ENCODE measurements at regions not wholly inside any gene's neighbourhood (a gene's known extent, or its start where the extent isn't known, plus 50 kb on each side); places are given as distances from the start of the nearest gene placed in this dataset.

- no peak overlapping the region for H3K4me3 ChIP-seq (replicated peaks in 1 of 3)
- H3K27me3 ChIP-seq = no peaks in the 10 kb centered on the region
- no peak overlapping the region for H3K27ac ChIP-seq
- 48 to 52% methylated on average over 2 of the region's 2 CpGs for WGBS, 2 donors
- no peaks in the 10 kb centered on the region for H3K9me3 ChIP-seq
- H3K4me1 ChIP-seq = no peaks in the 10 kb centered on the region
- no peak for DNase-seq
- TF ChIP-seq CTCF (IDR thresholded peaks at IDR 0.05) = no peak
- no peak for TF ChIP-seq POLR2A (IDR thresholded peaks at IDR 0.05)
- no peaks in the 10 kb centered on the region for H3K36me3 ChIP-seq
- intact Hi-C loops (cut with DNase I) = no loop called here
Measured at GRCh38 chr2:198440833-198441232, 636.4 kb downstream of the PLCL1 start.

- Histone ChIP-seq H3K9me3 (no peaks in the 10 kb centered on the region), H3K4me3 (replicated peaks in 1 of 3) (no peak overlapping the region), H3K27ac (no peak overlapping the region), H3K36me3 (no peaks in the 10 kb centered on the region), H3K27me3 (no peaks in the 10 kb centered on the region), H3K4me1 (no peaks in the 10 kb centered on the region)
- intact Hi-C loops (cut with DNase I) = no loop called here
- no peak for DNase-seq
- WGBS, 2 donors = 93 to 96% methylated on average over 1 of the region's 1 CpG
- TF ChIP-seq CTCF (IDR thresholded peaks at IDR 0.05) = no peak
- TF ChIP-seq POLR2A (IDR thresholded peaks at IDR 0.05) = no peak
Measured at GRCh38 chr2:198438331-198438730, 633.9 kb downstream of the PLCL1 start.

DNA sequence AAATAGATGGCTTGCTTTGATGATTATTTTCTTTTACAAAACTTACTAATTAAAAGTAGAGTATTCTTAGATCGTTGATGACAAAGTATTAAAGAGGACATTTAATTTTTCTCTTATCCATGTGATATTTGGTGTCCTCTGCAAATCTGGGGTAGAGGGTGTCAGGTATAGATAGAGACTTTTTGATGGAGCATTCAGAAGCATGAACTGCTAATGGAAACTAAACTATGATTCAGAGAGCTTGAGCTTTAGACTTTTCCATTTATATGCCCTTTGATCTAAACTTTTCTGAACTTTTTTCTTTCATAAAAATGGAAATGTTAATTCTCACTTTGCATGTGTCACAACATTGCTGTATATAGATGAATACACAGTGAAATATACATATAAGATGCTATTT lies 619.7 kb downstream of the PLCL1 start:
- Histone ChIP-seq H3K27ac (no peak overlapping the region), H3K36me3 (no peaks in the 10 kb centered on the region), H3K27me3 (no peaks in the 10 kb centered on the region), H3K9me3 (no peaks in the 10 kb centered on the region), H3K4me1 (no peaks in the 10 kb centered on the region), H3K4me3 (replicated peaks in 1 of 3) (no peak overlapping the region)
- intact Hi-C loops (cut with DNase I) = no loop called here
- TF ChIP-seq POLR2A (IDR thresholded peaks at IDR 0.05) (no peak), CTCF (IDR thresholded peaks at IDR 0.05) (no peak)
- no peak for DNase-seq
- WGBS, 2 donors = 82 to 83% methylated on average over 1 of the region's 1 CpG

DNA sequence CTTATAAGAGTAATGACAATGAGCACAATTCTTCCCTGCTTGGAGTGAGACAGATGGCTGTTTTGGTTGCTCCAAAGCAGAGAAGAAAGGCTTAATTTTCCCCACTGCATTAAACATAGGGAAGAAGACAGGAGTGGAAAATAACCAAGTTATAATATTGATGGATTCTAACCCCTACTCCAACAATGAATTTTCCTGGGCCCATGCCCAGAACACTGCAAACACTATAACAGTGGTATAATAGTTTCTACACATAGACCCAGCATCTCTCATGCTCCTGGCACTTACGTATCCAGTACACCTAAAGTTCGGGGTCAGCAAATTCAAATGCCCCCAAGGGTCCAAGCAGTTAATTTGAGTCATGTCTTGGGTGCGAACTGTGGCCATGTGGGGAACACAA lies 613.4 kb downstream of the PLCL1 start:
- H3K4me1 ChIP-seq = no peaks in the 10 kb centered on the region
- TF ChIP-seq CTCF (IDR thresholded peaks at IDR 0.05) (no peak), POLR2A (IDR thresholded peaks at IDR 0.05) (no peak)
- no peak overlapping the region for H3K4me3 ChIP-seq (replicated peaks in 1 of 3)
- H3K9me3 ChIP-seq = no peaks in the 10 kb centered on the region
- H3K27ac ChIP-seq = no peak overlapping the region
- DNase-seq = no peak
- WGBS, 2 donors = 81 to 92% methylated on average over 3 of the region's 3 CpGs
- intact Hi-C loops (cut with DNase I) = no loop called here
- H3K36me3 ChIP-seq = no peaks in the 10 kb centered on the region
- H3K27me3 ChIP-seq = no peaks in the 10 kb centered on the region

- 77 to 89% methylated on average over 2 of the region's 2 CpGs for WGBS, 2 donors
- H3K9me3 ChIP-seq = no peaks in the 10 kb centered on the region
- DNase-seq = no peak
- H3K36me3 ChIP-seq = no peaks in the 10 kb centered on the region
- no peaks in the 10 kb centered on the region for H3K27me3 ChIP-seq
- intact Hi-C loops (cut with DNase I) = no loop called here
- no peak overlapping the region for H3K27ac ChIP-seq
- no peak overlapping the region for H3K4me3 ChIP-seq (replicated peaks in 1 of 3)
- no peak for TF ChIP-seq POLR2A (IDR thresholded peaks at IDR 0.05)
- TF ChIP-seq CTCF (IDR thresholded peaks at IDR 0.05) = no peak
- H3K4me1 ChIP-seq = no peaks in the 10 kb centered on the region
Measured at GRCh38 chr2:198414976-198415375, 610.6 kb downstream of the PLCL1 start.

Measured in thyroid gland (tissue), 4 donors.